DMS53 treated with DMSO at 0.1 percent for 48 hours (cell line): ENCODE measurements at regions not wholly inside any gene's neighbourhood (a gene's known extent, or its start where the extent isn't known, plus 50 kb on each side); places are given as distances from the start of the nearest gene placed in this dataset.

Source experiments
- DNase-seq: peaks from one replicate; lab custom pipeline; 2025; ENCODE audit not compliant: unreplicated experiment; lab: John Stamatoyannopoulos, UW

- DNase-seq, result no peak
Measured at GRCh38 chr11:8823174-8823742, 87.7 kb upstream of the AKIP1 start.

GRCh38 chr11:8826139-8826786 lies 84.7 kb upstream of the AKIP1 start:
- peak; percentile 34 for DNase-seq

DNA sequence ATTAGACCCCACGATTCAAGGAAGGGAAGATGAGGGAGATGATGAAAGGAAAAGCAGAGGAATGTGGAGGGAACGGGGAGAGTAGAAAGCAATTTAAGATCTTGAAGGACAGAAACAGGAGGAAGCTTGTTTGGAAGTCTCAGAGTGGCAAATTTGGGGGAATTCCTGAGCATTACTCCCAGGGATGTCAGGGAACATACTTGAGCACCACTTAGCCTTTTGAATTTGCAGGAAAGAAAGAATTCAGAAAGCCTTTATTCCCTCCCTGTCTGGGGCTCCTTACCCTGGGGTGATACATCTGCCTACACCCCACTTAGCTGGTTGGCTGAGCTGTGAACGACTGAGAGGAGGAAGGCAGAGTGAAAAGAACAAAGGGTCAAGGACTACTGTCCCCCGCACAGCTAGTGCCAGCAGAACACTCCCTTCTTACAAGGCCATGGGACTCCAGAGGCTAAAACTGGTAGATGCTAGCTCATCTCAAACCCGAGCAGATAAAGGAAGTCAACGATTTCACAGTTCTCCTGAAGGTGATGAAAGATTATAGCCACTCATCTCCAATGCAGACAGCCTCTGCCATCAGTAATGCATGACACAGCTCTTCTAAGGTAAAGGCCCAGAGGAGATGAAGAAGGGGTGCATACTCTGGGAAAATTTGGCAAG lies 84.0 kb upstream of the AKIP1 start:
- no peak for DNase-seq

- DNase-seq, result no peak
Measured at GRCh38 chr11:8828046-8828445, 82.9 kb upstream of the AKIP1 start.

- no peak for DNase-seq
Measured at GRCh38 chr11:8828580-8829361, 82.2 kb upstream of the AKIP1 start.

- DNase-seq, result no peak
Measured at GRCh38 chr11:8829556-8829955, 81.4 kb upstream of the AKIP1 start.

DNA sequence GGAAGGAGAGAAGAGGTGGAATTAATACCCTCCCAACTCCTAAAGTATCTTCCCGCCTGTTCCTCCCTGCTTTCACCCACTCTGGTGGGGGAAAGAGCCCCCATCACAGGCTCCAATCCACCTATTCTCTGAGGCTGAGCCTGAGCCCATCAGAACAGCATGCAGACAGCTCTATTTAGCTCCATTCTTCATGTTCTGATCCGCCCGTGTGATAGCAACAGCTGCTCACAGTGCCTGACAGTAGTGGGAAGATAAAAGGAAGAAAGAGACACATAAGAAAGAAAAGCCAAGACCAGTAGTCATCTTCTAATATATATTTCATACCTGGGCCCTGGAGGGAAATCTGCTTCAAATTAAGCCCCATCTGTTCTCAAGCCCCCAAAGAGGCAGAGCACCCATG lies 80.3 kb upstream of the AKIP1 start:
- no peak for DNase-seq

- no peak for DNase-seq
Measured at GRCh38 chr11:8831861-8832260, 79.1 kb upstream of the AKIP1 start.

DNA sequence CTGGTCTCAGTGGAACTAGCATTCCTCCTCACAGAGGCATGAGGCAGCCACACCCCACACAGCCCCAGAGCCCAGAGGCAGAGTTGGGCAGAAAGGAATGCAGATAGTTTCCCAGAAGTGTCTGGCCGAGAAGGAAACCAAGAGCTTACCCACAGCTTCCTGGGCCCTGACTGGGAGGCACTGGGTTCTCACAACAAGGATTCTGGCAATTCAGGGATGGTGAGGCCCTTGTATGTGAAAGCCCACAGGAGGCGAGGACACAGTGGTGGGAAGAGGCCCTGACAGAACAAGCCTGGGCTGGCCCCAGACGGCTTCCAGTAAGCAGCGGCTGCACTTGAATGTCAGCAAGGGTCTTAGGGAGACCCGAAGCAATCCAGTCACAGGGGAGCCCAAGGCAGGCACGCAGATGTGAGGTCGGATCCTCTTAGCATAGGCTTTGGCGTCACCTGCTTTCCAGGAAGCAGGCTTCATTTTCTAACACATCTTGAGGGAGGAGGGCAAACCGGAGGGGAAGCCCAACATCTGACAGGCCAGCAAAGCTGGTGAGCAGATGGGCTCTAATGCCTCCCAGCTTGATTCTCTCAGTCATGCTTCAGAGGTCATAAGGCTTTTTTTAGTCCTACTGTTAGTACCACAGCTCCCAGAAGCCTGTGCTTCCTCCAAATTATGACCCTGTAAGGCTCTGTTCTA lies 78.3 kb upstream of the AKIP1 start:
- peak; percentile 36 for DNase-seq

DNA sequence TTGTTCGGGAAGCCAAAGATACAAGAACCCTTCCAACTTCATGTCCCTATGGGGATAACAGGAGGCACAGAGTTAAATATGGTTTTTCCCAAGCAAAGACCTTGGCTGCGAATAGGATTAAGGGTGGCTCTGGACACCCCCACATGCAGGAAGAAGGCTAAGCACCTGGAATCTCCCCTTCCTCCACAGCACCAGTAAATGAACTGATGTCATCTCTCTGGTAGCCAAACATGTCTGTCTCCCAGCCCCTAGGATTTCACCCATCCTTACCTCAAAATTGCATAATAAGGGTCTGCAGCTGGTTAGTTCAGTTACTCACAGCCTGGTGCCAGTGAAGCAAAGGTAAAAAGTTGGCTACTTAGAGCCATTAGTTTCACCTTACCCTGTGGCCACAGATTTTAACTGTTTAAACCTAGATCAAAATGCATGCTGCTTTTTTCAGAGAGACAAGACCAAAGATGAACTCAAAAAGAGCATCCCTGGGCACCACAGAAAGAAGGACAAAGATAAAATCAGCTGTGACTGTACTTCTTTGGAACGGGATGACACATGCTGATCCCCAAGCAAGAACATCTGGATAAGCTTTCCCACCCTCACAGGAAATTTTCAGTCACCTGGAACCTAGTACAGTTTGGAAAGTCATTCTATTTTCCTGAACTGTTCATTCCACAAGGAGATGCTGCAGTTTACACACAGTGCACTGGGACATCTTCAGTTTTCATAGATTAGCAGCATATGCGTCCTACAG lies 77.2 kb upstream of the AKIP1 start:
- DNase-seq, result no peak

DNA sequence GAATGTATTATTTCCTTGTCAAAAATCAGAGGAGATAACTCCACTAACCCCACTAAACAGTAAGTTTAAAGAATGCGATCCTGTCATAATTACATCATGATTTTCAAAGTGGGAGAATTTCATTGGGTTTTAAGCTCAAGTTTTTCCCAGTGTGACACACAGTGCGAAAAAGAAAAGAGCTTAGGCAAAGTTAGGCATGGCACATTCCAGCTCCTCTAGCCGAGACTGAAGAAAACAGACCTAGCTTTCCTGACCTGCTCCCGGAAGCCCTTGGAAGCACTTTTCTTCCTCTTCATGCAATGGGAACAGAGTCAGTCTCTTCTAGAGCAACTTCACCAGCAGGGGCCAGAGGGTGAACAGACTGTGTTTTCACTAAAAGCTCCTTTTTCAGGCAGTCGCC lies 76.6 kb upstream of the AKIP1 start:
- DNase-seq, result no peak

GRCh38 chr11:8838248-8838647 lies 72.7 kb upstream of the AKIP1 start:
- no peak for DNase-seq

DNA sequence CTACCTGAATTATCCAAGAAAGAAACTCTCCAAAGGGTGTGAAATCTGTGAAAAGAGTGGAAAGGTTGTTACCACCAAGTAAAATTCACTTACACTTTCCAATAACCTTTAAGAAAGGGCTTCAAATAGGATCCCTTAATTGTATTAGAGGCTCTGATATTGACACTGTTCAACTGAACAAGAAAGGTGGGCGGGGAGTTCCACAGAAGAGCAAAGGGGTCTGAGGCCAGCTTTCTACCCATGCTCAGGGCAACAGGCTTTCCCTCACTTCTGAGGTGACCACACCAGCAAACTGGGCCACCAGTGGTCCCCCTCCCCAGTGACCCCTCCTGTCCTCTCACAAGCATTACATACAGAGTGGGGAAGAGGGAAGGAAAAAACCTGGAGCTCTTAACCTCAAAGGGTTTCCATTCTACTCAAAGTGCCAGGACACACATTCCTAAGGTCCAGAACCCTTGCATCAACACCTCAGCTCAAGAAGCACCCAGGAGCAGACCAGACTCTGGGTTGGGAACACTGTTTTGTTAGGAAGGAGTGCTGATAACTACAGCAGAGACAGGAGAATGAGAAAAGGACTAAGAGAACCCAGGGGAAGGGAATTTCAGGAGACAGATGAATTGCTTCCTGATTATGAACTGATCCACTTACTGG lies 71.6 kb upstream of the AKIP1 start:
- DNase-seq, result no peak

DNA sequence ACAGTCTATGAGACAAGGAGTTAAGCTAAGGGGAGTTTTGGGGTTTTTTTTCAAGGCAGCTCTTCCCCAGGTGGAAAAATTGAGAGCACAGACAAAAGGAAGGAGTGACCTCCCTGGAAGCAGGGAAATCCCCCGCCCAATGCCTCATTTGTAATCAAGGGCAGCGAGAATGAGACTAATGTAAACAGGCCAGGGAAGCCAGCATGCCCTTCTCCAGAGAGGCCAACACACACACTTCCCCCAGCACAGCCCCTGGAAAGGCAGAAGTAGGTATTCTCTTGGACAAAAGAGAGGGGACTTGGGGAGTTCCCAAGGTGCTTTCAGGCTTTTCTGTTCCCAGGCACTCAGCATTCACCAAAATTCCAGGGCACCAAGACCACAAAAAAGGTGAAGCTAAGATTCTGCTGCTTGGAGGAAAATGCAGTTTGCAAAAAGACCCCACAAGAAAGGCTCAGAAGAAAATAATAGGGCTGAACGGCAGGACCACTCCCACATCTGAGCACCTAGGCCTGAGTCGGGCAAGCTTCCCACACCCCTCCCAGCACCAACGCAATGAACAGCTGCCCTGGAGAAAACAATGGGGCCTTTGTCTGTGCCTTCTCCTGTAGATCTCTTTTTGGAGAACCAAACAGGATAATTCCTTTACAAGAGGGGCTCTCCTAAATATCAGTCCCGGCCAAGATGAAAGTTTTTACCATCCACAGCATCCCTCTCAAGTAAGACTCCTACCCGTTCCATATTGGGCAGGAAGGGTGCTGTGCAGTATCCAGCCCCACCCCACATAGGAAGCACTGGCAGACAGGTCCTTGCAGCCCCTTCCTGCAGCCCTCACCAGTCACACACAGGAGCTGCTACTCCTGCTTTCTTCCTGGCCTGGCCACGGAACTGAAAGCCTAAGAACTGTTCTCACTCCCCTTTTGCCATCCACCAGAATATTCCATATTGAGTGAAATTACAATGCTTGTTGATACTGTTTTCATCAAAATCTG lies 70.7 kb upstream of the AKIP1 start:
- DNase-seq, result no peak

GRCh38 chr11:8841899-8842298 lies 69.1 kb upstream of the AKIP1 start:
- DNase-seq, result no peak

DNA sequence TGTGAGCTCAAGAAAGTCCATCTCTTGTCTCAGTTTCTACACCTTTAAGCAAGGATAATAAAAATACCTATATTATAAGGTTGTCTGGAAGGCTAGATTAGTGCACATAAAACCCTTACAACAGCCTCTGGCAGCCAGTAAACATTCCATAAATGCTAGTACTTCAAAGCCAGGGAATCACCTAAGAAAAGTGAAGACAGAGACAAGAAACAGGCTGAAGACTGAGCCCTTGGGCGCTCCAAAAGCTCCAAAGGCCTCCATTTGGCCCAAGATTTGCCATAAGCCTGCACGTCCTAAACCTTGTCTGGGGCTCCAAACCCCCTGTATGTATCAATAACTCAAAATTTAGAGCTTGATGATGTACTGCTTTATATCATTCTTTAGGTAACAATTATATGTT lies 52.2 kb upstream of the AKIP1 start:
- no peak for DNase-seq
